ENCODE measurements at regions not wholly inside any gene's neighbourhood (a gene's known extent, or its start where the extent isn't known, plus 50 kb on each side); places are given as distances from the start of the nearest gene placed in this dataset.
A peak's percentile ranks its signal among the peaks of the same experiment; 100 is the strongest.
"Not testable (repeated sequence)": the region's sequence is repeated elsewhere in the genome, so short reads cannot be mapped to it uniquely, and the experiment has no call there.

- H3K4me3 ChIP-seq (ENCODE audit: low read depth, low read length) = no peak overlapping the region
- TF ChIP-seq CTCF (conservative IDR thresholded peaks at IDR 0.05; ENCODE audit: low read depth, low read length) = no peak
- DNase-seq (ENCODE audit: low read depth) = no peak
Observed at GRCh38 chr7:94305836-94306235, 88.9 kb upstream of the COL1A2 start.

- no peak for DNase-seq (ENCODE audit: low read depth)
- H3K4me3 ChIP-seq (ENCODE audit: low read depth, low read length) = no peak overlapping the region
- TF ChIP-seq CTCF (conservative IDR thresholded peaks at IDR 0.05; ENCODE audit: low read depth, low read length) = no peak
Observed at GRCh38 chr7:94307399-94308048, 87.2 kb upstream of the COL1A2 start.

DNA sequence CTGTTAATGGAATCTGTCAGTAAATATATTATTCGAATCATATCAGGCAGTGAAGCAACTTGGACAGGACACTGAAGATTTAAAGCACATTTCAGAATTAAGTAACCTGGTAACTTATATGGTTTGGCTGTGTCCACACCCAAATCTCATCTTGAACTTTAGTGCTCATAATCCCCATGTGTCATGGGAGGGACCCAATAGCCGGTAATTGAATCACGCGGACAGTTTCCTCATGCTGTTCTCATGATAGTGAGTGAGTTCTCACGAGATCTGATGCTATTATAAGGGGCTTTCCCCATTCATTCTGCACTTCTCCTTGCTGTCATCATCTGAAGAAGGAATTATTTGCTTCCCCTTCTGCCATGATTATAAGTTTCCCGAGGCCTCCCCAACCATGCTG lies 83.2 kb upstream of the COL1A2 start:
- TF ChIP-seq CTCF (conservative IDR thresholded peaks at IDR 0.05; ENCODE audit: low read depth, low read length) = no peak
- no peak for DNase-seq (ENCODE audit: low read depth)

GRCh38 chr7:94313926-94314325 lies 80.8 kb upstream of the COL1A2 start:
- DNase-seq (ENCODE audit: low read depth) = no peak
- TF ChIP-seq CTCF (conservative IDR thresholded peaks at IDR 0.05; ENCODE audit: low read depth, low read length) = no peak
- H3K4me3 ChIP-seq (ENCODE audit: low read depth, low read length) = no peak overlapping the region

More for the DNA sequence above, 83.2 kb upstream of the COL1A2 start:
- no peak overlapping the region for H3K4me3 ChIP-seq (ENCODE audit: low read depth, low read length)

DNA sequence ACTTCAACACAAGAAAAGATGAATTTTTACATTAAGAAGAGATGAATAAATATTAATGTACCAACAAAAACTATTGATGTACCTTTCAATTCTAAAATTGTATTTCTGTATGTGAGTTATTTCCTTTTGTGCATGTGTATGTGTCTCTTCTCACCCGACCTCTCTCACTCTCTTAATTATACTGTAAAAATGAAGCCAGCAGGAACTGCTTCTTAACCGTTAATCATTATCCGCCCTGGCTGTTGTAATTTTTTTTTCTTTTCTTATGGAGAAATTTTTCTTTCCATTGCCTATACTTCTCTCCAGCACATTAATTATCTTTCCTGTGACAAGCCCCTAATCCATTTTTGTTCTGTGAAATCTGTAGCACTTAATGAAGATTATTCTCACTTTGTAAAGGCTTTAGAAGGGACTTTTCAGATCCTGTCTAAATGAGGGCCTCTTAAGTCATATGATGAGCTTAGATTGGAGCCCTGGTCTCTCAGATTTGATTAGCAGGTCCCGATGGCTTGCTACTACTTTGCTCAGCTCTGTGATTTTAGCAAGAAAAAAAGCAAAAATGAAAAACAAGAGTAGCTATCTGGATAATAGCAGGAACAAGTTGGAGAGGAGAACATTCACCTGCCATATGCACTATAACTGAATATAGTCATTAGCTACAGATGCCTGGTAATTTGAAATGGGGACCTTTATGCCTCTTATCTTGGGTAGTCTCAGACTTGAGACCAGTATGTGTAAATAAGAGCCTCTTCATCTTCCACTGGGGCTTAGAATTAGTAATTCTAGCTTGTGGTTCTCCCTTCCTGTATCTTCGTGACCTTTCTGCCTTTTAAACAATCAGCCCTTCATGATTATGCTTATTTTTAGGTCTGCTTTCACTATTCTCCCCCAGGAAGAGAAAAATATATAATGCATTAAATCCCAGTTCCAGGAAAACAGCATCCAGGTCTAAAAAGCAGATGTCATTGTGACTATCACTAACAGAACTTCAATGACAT lies 80.0 kb upstream of the COL1A2 start:
- no peak overlapping the region for H3K4me3 ChIP-seq (ENCODE audit: low read depth, low read length)
- peak; percentile 15 for DNase-seq (ENCODE audit: low read depth)
- no peak for TF ChIP-seq CTCF (conservative IDR thresholded peaks at IDR 0.05; ENCODE audit: low read depth, low read length)

DNA sequence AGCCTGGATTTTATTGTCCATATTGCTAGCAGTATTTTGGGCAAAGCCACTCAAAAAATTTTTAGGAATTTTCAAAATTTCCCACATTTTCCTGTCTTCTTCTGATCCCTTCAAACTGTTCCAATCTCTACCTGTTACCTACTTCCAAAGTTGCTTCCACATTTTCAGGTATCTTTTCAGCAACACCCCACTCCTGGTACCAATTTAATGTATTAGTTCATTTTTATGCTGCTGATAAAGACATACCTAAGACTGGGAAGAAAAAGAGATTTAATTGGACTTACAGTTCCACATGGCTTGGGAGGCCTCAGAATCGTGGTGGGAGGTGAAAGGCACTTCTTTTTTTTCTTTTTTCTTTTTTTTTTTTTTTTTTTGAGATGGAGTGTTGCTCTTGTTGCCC lies 73.6 kb upstream of the COL1A2 start:
- not testable (repeated sequence) for H3K4me3 ChIP-seq (ENCODE audit: low read depth, low read length); DNase-seq (ENCODE audit: low read depth)

DNA sequence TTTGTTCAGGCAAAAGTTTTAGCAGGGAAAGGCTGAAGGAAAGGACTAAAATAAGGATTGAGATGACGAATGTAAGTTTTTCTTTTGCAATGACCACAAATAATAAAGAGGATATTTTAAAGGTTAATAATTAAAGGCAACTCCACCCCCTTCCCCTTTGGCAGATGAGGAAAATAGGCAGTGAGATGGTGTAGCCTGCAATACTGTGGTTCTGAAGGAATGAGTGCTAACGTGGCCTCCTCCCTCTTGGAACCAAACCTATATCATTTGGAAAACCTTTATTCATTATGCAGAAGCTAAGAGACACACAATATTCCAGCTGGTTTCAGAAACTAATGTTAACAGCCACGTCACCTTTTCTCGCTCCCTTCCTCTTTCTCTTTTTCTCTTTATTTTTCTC lies 70.9 kb upstream of the COL1A2 start:
- no peak for TF ChIP-seq CTCF (conservative IDR thresholded peaks at IDR 0.05; ENCODE audit: low read depth, low read length)
- H3K4me3 ChIP-seq (ENCODE audit: low read depth, low read length) = no peak overlapping the region
- DNase-seq (ENCODE audit: low read depth) = no peak

Data from epithelial cell of proximal tubule (primary cell).